HCT116 (cell line): ENCODE measurements at regions not wholly inside any gene's neighbourhood (a gene's known extent, or its start where the extent isn't known, plus 50 kb on each side); places are given as distances from the start of the nearest gene placed in this dataset.

Experiments
- ATAC-seq: fragments of 200-7000 bp; cut with Tn5 transposase; 2 replicates; pipeline ENCODE4 v1.9.1; 2020; ENCODE audit warnings: mild to moderate bottlenecking, moderate library complexity
- BruUV-seq: library from RNA; stranded (reverse); fragments of 400-500 nt; replicated peaks from 2 replicates; lab custom pipeline; 2021; lab: Mats Ljungman, UMichigan
- CTCF ChIA-PET: fragments of 300-600 bp; sonication (Branson Sonifier 250); formaldehyde crosslinking; loops from one replicate; lab custom pipeline; 2021; ENCODE audit warnings: antibody characterized with exemption; lab: Charles Lee
- POLR2A ChIA-PET: fragments of 300-600, 350-600 bp; sonication (Branson Sonifier 250); formaldehyde crosslinking; loops from one replicate; lab custom pipeline; 2021; ENCODE audit warnings: antibody characterized with exemption; lab: Charles Lee
- RAD21 ChIA-PET, 2 experiments: fragments of 300-600 bp; sonication (Branson Sonifier 250); formaldehyde crosslinking; loops; one replicate each; lab custom pipeline; 2023; ENCODE audit warnings: low total read pairs in 2 of 2; ENCODE audit not compliant: uncharacterized antibody in 2 of 2, unreplicated experiment in 2 of 2, low non-redundant PET in 1 of 2; lab: Charles Lee
- DNase-seq: peaks from one replicate; pipeline ENCODE4 v3.0.0-alpha.2; 2010; ENCODE audit warnings: low read depth, low spot score
- H2AFZ ChIP-seq: fragments of 200-600 bp; shearing (Covaris generic), sonication (generic); 2 replicates; pipeline ENCODE4 v1.6.1; 2017; ENCODE audit warnings: low read depth, mixed run types, mixed read lengths, antibody characterized with exemption, low read length; ENCODE audit not compliant: poor library complexity, severe bottlenecking
- H3K27ac ChIP-seq: 2 replicates; pipeline ENCODE4 v1.5.1; 2012; ENCODE audit warnings: low read depth, low read length
- H3K27me3 ChIP-seq: fragments of 200-600 bp; sonication (generic); 2 replicates; pipeline ENCODE4 v1.6.1; 2016; ENCODE audit warnings: mixed run types, low read length, mixed read lengths; ENCODE audit not compliant: insufficient read depth
- H3K36me3 ChIP-seq, 2 experiments: fragments of 200-500 bp in 1 of 2; fragments of 200-600 bp in 1 of 2; sonication (Bioruptor generic) in 1 of 2; sonication (generic) in 1 of 2; 2 replicates each; pipeline versions ENCODE4 v1.5.1 to v1.6.1; 2014 to 2016; ENCODE audit warnings: low read length in 2 of 2, inconsistent platforms in 1 of 2, mixed read lengths in 1 of 2, mixed run types in 1 of 2; ENCODE audit not compliant: insufficient read depth in 2 of 2, control insufficient read depth in 1 of 2
- H3K4me1 ChIP-seq, 2 experiments: fragments of 200-600 bp in 1 of 2; sonication (generic) in 1 of 2; 2 replicates each; pipeline versions ENCODE4 v1.5.1 to v1.6.1; 2012 to 2017; ENCODE audit warnings: low read length in 2 of 2, inconsistent platforms in 1 of 2, mild to moderate bottlenecking in 1 of 2, mixed read lengths in 1 of 2, mixed run types in 1 of 2, moderate library complexity in 1 of 2; ENCODE audit not compliant: insufficient read depth in 2 of 2, control insufficient read depth in 1 of 2
- H3K4me2 ChIP-seq: fragments of 200-600 bp; sonication (generic); 2 replicates; pipeline ENCODE4 v1.6.1; 2017; ENCODE audit warnings: mixed run types, low read length, mixed read lengths
- H3K4me3 ChIP-seq, 2 experiments: fragments of 200-600 bp in 1 of 2; sonication (generic) in 1 of 2; replicated peaks in 1 of 2; 2 replicates each; pipeline ENCODE4 v1.5.1; 2011 to 2016; ENCODE audit warnings: low read length in 2 of 2, control low read depth in 1 of 2, low read depth in 1 of 2, mild to moderate bottlenecking in 1 of 2, mixed read lengths in 1 of 2, mixed run types in 1 of 2
- H3K79me2 ChIP-seq: fragments of 200-600 bp; sonication (generic); 2 replicates; pipeline ENCODE4 v1.6.1; 2017; ENCODE audit warnings: mild to moderate bottlenecking, mixed run types, low read length, moderate library complexity, mixed read lengths; ENCODE audit not compliant: insufficient read depth
- H3K9ac ChIP-seq: fragments of 200-600 bp; sonication (generic); 2 replicates; pipeline ENCODE4 v1.6.1; 2016; ENCODE audit warnings: low read length, mixed read lengths
- H3K9me2 ChIP-seq: fragments of 200-600 bp; sonication (generic), shearing (Covaris generic); 2 replicates; pipeline ENCODE4 v1.6.1; 2017; ENCODE audit warnings: mixed run types, mild to moderate bottlenecking, moderate library complexity; ENCODE audit not compliant: insufficient read depth
- H3K9me3 ChIP-seq, 2 experiments: fragments of 200-500 bp in 1 of 2; fragments of 200-600 bp in 1 of 2; sonication (Bioruptor generic) in 1 of 2; sonication (generic) in 1 of 2; 2 replicates each; pipeline ENCODE4 v1.6.1; 2014 to 2017; ENCODE audit warnings: low read length in 2 of 2, mixed read lengths in 2 of 2, inconsistent platforms in 1 of 2, low read depth in 1 of 2, mild to moderate bottlenecking in 1 of 2, mixed run types in 1 of 2, moderate library complexity in 1 of 2; ENCODE audit not compliant: control insufficient read depth in 1 of 2, insufficient read depth in 1 of 2
- H4K20me1 ChIP-seq: fragments of 200-600 bp; sonication (generic), shearing (Covaris generic); 2 replicates; pipeline ENCODE4 v1.6.1; 2017; ENCODE audit warnings: mixed run types, mild to moderate bottlenecking, moderate library complexity; ENCODE audit not compliant: insufficient read depth
- CBX3 ChIP-seq: IDR thresholded peaks from 2 replicates; pipeline ENCODE4 v1.6.1; 2012; ENCODE audit warnings: low read depth
- EGR1 ChIP-seq: IDR thresholded peaks from 2 replicates; pipeline ENCODE4 v1.6.1; 2012; ENCODE audit warnings: low read depth
- EZH2phosphoT487 ChIP-seq: fragments of 200-600 bp; IDR thresholded peaks from 2 replicates; pipeline ENCODE4 v1.6.1; 2018; ENCODE audit warnings: antibody characterized with exemption, borderline replicate concordance
- POLR2A ChIP-seq: IDR thresholded peaks from 2 replicates; pipeline ENCODE4 v1.7.0; 2011; ENCODE audit warnings: borderline replicate concordance; ENCODE audit not compliant: insufficient read depth, insufficient read length; ENCODE audit errors: extremely low read depth
- POLR2AphosphoS5 ChIP-seq: IDR thresholded peaks from 2 replicates; pipeline ENCODE4 v1.6.1; 2011; ENCODE audit warnings: mild to moderate bottlenecking, low read depth, low read length, moderate library complexity
- SIN3A ChIP-seq: IDR thresholded peaks from 2 replicates; pipeline ENCODE4 v1.6.1; 2012; ENCODE audit warnings: low read depth
- YY1 ChIP-seq: IDR thresholded peaks from 2 replicates; pipeline ENCODE4 v1.6.1; 2011; ENCODE audit warnings: low read length, low read depth, moderate library complexity, mild to moderate bottlenecking; ENCODE audit not compliant: insufficient replicate concordance; ENCODE audit errors: extremely low read depth
- ZFX ChIP-seq: fragments of 450-650 bp; IDR thresholded peaks from 2 replicates; pipeline ENCODE4 v1.6.1; 2017
- ZNF274 ChIP-seq: fragments of 200-500 bp; sonication (Bioruptor generic); IDR thresholded peaks from 2 replicates; pipeline ENCODE4 v1.6.1; 2014; ENCODE audit warnings: mild to moderate bottlenecking, low read depth, low read length, inconsistent platforms
- intact Hi-C: fragments of 100-400 bp; cut with micrococcal nuclease; formaldehyde crosslinking; loops from 2 replicates; pipeline ENCODE4 v1.10.0; 2022
- TF ChIP-seq, protein P1 (sequence below): IDR thresholded peaks from 2 replicates; pipeline ENCODE4 v1.6.1; 2012
- TF ChIP-seq, protein P2 (sequence below): IDR thresholded peaks from 2 replicates; pipeline ENCODE4 v1.6.1; 2011; ENCODE audit warnings: mild to moderate bottlenecking, low read length, moderate library complexity; ENCODE audit not compliant: insufficient replicate concordance; ENCODE audit errors: extremely low read depth
- TF ChIP-seq, protein P3 (sequence below): IDR thresholded peaks from 2 replicates; pipeline ENCODE4 v1.6.1; 2012
- TF ChIP-seq, protein P4 (sequence below): IDR thresholded peaks from 2 replicates; pipeline ENCODE4 v1.6.1; 2012; ENCODE audit warnings: low read depth

DNA sequence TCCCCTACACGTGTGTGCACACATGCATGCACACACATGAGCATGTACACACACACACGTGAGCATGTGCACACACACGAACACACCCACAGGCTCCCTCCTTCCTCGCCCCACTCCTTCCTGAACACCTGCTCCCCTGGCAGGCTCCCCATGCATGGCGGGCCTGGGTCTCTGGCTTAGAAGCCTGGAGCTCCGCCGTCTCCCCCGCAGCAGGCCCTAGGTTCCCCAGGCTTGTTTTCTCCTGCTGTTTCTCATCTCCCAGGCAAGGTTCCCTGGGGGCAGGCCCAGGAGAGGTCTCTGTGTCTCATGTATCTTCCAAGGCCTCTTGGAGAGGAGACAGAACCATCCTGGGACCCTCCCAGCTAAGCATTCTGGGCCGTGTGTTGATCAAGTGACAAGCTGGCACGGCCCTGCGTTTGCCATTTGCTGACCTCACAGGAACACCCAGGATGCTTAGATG lies 202.3 kb upstream of the CIBAR2 start:
- Histone ChIP-seq H4K20me1 (no peaks in the 10 kb centered on the region), H3K4me2 (no peak overlapping the region), H3K79me2 (no peaks in the 10 kb centered on the region), H3K9me3 (no peaks in the 10 kb centered on the region), H3K27me3 (no peaks in the 10 kb centered on the region), H3K4me1 (peaks cover 6 to 14% of the 10 kb centered on the region in 2 experiments; a peak in 3 of 4 replicates), H3K36me3 (no peaks in the 10 kb centered on the region), H3K27ac (no peak overlapping the region), H2AFZ (no peak overlapping the region), H3K9ac (no peak overlapping the region), H3K4me3 (no peak overlapping the region), H3K9me2 (no peaks in the 10 kb centered on the region)
- POLR2A ChIA-PET = interaction anchor here (0.6 kb wide), 1 partner anchor 297 kb away, joined by 3 read pairs; no protein-coding TSS in a partner anchor
- ATAC-seq (no peak), DNase-seq (no peak)
- TF ChIP-seq, protein P1, sequence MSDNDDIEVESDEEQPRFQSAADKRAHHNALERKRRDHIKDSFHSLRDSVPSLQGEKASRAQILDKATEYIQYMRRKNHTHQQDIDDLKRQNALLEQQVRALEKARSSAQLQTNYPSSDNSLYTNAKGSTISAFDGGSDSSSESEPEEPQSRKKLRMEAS = no peak
- TF ChIP-seq EGR1 = no peak
- RAD21 ChIA-PET = no interaction called here
- BruUV-seq = no TSS peak
- CTCF ChIA-PET = interaction anchor here (0.9 kb wide), 1 partner anchor 11 kb away, joined by 3 read pairs; no protein-coding TSS in a partner anchor
- intact Hi-C loops = no loop called here

DNA sequence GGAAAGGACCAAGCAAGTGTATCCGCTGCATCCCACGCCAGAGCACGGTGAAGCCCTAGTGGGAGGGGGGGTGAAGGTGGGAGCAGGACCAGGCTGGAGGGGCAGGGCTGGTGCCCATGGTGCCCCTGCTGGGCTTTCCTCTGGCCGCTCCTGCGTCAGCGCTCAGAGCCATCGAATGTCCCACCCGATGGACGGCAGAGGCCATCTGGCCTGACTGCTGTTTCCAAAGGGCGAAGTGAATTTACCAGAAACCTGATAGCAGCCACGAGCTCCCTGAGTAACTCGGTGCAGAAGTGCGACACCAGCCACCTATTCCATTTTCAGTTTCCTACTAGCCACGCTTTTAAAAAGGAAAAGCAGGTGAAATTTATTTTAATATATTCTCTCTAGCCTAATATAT lies 203.6 kb upstream of the CIBAR2 start:
- no peak overlapping the region for H2AFZ ChIP-seq
- DNase-seq = no peak
- peak overlapping the region; percentile 38; the same call in 1 of the 2 replicates for H3K4me2 ChIP-seq
- H3K9me2 ChIP-seq = no peaks in the 10 kb centered on the region
- no peaks in the 10 kb centered on the region for H3K9me3 ChIP-seq
- ATAC-seq = no peak
- no peaks in the 10 kb centered on the region for H3K27me3 ChIP-seq
- no peaks in the 10 kb centered on the region; the same call in 1 of the 2 replicates for H4K20me1 ChIP-seq
- ChIA-PET CTCF (interaction anchor here (0.6 to 1.0 kb wide), 2 partner anchors 9 to 31 kb away, joined by 3 to 5 read pairs; no protein-coding TSS in a partner anchor), POLR2A (no interaction called here), RAD21 (no interaction called here)
- H3K4me3 ChIP-seq = no peak overlapping the region
- H3K27ac ChIP-seq = no peak overlapping the region
- peaks cover 15 to 27% of the 10 kb centered on the region in 2 experiments; a peak in 3 of 4 replicates for H3K4me1 ChIP-seq
- no peaks in the 10 kb centered on the region for H3K79me2 ChIP-seq
- intact Hi-C loops = no loop called here
- H3K36me3 ChIP-seq = no peaks in the 10 kb centered on the region
- BruUV-seq = no TSS peak
- no peak overlapping the region for H3K9ac ChIP-seq
- TF ChIP-seq, protein P2, sequence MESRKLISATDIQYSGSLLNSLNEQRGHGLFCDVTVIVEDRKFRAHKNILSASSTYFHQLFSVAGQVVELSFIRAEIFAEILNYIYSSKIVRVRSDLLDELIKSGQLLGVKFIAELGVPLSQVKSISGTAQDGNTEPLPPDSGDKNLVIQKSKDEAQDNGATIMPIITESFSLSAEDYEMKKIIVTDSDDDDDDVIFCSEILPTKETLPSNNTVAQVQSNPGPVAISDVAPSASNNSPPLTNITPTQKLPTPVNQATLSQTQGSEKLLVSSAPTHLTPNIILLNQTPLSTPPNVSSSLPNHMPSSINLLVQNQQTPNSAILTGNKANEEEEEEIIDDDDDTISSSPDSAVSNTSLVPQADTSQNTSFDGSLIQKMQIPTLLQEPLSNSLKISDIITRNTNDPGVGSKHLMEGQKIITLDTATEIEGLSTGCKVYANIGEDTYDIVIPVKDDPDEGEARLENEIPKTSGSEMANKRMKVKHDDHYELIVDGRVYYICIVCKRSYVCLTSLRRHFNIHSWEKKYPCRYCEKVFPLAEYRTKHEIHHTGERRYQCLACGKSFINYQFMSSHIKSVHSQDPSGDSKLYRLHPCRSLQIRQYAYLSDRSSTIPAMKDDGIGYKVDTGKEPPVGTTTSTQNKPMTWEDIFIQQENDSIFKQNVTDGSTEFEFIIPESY = no peak
- no peak for TF ChIP-seq ZNF274
- TF ChIP-seq, protein P3, sequence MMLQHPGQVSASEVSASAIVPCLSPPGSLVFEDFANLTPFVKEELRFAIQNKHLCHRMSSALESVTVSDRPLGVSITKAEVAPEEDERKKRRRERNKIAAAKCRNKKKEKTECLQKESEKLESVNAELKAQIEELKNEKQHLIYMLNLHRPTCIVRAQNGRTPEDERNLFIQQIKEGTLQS = no peak
- TF ChIP-seq YY1 = no peak
- no peak for TF ChIP-seq SIN3A
- TF ChIP-seq ZFX = no peak
- no peak for TF ChIP-seq EGR1
- no peak for TF ChIP-seq CBX3
- TF ChIP-seq EZH2phosphoT487 = no peak
- TF ChIP-seq POLR2AphosphoS5 = no peak
- TF ChIP-seq POLR2A = no peak
- TF ChIP-seq, protein P4, sequence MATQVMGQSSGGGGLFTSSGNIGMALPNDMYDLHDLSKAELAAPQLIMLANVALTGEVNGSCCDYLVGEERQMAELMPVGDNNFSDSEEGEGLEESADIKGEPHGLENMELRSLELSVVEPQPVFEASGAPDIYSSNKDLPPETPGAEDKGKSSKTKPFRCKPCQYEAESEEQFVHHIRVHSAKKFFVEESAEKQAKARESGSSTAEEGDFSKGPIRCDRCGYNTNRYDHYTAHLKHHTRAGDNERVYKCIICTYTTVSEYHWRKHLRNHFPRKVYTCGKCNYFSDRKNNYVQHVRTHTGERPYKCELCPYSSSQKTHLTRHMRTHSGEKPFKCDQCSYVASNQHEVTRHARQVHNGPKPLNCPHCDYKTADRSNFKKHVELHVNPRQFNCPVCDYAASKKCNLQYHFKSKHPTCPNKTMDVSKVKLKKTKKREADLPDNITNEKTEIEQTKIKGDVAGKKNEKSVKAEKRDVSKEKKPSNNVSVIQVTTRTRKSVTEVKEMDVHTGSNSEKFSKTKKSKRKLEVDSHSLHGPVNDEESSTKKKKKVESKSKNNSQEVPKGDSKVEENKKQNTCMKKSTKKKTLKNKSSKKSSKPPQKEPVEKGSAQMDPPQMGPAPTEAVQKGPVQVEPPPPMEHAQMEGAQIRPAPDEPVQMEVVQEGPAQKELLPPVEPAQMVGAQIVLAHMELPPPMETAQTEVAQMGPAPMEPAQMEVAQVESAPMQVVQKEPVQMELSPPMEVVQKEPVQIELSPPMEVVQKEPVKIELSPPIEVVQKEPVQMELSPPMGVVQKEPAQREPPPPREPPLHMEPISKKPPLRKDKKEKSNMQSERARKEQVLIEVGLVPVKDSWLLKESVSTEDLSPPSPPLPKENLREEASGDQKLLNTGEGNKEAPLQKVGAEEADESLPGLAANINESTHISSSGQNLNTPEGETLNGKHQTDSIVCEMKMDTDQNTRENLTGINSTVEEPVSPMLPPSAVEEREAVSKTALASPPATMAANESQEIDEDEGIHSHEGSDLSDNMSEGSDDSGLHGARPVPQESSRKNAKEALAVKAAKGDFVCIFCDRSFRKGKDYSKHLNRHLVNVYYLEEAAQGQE = no peak
